Mucosa of descending colon (tissue), 3 donors: ENCODE measurements at regions not wholly inside any gene's neighbourhood (a gene's known extent, or its start where the extent isn't known, plus 50 kb on each side); places are given as distances from the start of the nearest gene placed in this dataset.

Source experiments
- ATAC-seq: fragments of 200-7000 bp; cut with Tn5 transposase; one replicate; pipeline ENCODE4 v1.9.1; 2020; ENCODE audit warnings: mild to moderate bottlenecking, moderate library complexity
- DNase-seq, 3 donors: peaks; one replicate each; pipeline ENCODE4 v3.0.0-alpha.2; 2020
- H3K36me3 ChIP-seq: fragments of 200-600 bp; one replicate; pipeline ENCODE4 v1.8.0; 2021; ENCODE audit warnings: low read depth, mild to moderate bottlenecking
- H3K4me1 ChIP-seq: fragments of 200-600 bp; one replicate; pipeline ENCODE4 v1.8.0; 2021; ENCODE audit warnings: low read depth, mild to moderate bottlenecking
- H3K4me3 ChIP-seq: fragments of 200-600 bp; one replicate; pipeline ENCODE4 v1.8.0; 2021; ENCODE audit warnings: mild to moderate bottlenecking
- H3K9me3 ChIP-seq: fragments of 200-600 bp; one replicate; pipeline ENCODE4 v1.8.0; 2021; ENCODE audit warnings: mild to moderate bottlenecking
- intact Hi-C, 2 donors: fragments of 100-400 bp; cut with DNase I in 1 of 2; cut with micrococcal nuclease in 1 of 2; formaldehyde crosslinking; loops; one replicate each; pipeline versions ENCODE4 v1.11.0 to v1.11.1; 2022; cut with DNase I, micrococcal nuclease
- TF ChIP-seq, protein P1 (sequence below): fragments of 200-600 bp; IDR thresholded peaks from one replicate; pipeline ENCODE4 v1.8.0; 2022; ENCODE audit warnings: antibody characterized with exemption, mild to moderate bottlenecking
- donor health status: DM: no; HTN: no; CAD: no; lungs with moderate emphysema.
- donor health status: DM: no; HTN: no; CAD: no.
- donor health status: DM: no; HTN: yes; CAD: no.

DNA sequence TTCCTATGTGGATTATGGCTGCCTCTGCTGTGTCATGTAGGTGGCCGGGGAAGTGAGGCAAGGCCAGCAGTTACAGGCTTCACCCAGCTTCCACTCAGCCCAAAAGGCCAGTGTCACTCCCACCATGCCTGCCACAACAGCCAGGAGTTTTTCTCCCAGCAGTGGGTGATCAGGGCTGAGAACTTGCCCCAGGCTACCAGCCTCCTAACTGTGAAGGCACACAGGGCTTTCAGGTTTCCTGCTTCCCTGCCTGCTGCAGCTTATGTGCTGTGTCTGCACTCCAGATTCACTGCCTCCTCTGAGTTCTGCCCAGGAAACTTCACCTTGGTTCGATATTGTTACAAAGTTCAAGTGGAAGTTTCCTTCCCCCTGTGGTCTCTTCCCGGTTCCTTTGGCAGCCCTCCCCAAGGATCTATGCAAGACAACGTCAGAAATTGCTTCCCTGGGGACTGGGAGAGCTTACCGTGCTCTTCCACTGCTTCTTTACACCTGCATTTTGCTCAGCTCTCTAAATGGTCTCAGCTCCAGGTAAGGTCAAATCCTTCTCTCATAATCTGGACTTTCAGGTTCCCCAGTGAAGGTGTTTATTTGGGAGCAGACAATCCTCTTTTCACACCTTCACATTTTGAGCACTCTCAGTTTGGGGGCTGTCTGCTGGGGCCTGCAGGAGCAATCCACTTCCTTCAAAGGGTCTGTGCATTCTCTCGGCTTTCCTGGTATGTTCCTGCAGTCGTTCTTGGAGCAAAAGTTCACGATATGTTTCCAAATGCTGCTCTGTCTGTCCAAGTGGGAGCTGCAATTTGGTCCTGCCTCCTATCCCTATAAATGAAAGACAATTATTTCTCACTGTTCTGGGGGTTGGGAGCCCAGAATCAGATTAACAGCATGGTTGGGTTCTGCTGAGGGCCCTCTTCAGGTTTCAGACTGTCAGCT is 1730.1 kb upstream of the PRR20A start:
- intact Hi-C loops: no loop called here
- TF ChIP-seq, protein P1, sequence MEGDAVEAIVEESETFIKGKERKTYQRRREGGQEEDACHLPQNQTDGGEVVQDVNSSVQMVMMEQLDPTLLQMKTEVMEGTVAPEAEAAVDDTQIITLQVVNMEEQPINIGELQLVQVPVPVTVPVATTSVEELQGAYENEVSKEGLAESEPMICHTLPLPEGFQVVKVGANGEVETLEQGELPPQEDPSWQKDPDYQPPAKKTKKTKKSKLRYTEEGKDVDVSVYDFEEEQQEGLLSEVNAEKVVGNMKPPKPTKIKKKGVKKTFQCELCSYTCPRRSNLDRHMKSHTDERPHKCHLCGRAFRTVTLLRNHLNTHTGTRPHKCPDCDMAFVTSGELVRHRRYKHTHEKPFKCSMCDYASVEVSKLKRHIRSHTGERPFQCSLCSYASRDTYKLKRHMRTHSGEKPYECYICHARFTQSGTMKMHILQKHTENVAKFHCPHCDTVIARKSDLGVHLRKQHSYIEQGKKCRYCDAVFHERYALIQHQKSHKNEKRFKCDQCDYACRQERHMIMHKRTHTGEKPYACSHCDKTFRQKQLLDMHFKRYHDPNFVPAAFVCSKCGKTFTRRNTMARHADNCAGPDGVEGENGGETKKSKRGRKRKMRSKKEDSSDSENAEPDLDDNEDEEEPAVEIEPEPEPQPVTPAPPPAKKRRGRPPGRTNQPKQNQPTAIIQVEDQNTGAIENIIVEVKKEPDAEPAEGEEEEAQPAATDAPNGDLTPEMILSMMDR: no peak
- no peak for ATAC-seq

DNA sequence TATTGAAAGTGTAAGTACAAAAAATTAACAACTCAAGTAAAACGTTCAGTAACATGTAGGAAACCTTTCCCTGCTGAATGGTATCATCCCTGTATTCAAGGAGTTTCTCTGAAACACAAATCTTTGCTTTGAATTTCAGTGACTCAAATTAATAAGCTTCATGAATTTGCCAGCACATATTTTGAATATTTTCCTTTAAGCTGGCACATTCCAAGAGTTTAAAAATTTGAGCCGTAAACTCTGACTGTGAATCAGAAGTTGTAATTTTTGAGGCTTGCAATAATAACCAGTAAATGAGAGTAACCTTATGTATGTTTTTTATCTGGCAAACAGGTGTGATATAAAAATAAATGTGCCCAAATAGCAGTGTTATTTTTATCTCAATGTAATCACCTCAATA is 1722.6 kb upstream of the PRR20A start:
- peaks cover 13% of the 10 kb centered on the region for H3K9me3 ChIP-seq
- no peaks in the 10 kb centered on the region for H3K36me3 ChIP-seq
- TF ChIP-seq, protein P1: no peak
- H3K4me3 ChIP-seq: no peak overlapping the region
- ATAC-seq (no peak), DNase-seq (no peak)
- no peaks in the 10 kb centered on the region for H3K4me1 ChIP-seq
- intact Hi-C loops: no loop called here

More for the DNA sequence above, 1730.1 kb upstream of the PRR20A start:
- peaks cover 37% of the 10 kb centered on the region for H3K9me3 ChIP-seq
- no peak for DNase-seq
- H3K4me3 ChIP-seq: no peak overlapping the region
- no peaks in the 10 kb centered on the region for H3K4me1 ChIP-seq
- no peaks in the 10 kb centered on the region for H3K36me3 ChIP-seq

DNA sequence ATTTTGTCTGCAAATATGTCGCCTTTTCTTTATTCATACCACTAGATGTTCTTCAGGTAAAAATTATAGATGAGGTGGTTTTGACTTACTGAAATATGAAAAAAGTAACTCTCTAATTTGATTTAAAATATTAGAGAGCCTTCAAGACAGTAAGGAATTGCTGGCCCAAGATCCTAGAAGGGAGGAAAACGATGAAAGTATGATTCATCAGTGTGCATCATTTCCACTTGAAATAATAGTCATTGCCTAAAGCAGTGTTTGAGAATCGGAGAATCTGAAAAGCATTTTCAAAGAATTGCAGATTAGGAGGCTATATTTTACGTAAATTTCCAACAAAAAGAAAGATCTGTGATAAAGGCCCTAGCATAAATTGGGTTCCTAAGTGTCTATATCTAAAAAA is 1707.9 kb upstream of the PRR20A start:
- Histone ChIP-seq H3K9me3 (peaks cover 23% of the 10 kb centered on the region), H3K4me1 (no peaks in the 10 kb centered on the region), H3K4me3 (no peak overlapping the region), H3K36me3 (no peaks in the 10 kb centered on the region)
- no peak for DNase-seq
- TF ChIP-seq, protein P1: no peak
- intact Hi-C loops: no loop called here
- no peak for ATAC-seq

DNA sequence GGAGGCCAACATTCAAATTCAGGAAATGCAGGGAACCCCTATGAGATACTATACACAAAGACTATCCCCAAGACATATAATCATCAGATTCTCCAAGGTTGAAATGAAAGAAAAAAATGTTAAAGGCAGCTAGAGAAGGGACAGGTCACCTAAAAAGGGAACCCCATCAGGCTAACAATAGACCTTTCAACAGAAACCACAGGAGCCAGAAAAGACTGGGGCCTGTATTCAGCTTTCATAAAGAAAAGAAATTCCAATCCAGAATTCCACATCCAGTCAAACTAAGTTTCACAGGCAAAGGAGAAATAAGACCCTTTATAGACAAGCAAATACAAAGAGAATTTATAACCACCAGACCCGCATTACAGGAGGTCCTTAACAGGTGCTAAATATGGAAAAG is 1703.6 kb upstream of the PRR20A start:
- no peak overlapping the region for H3K4me3 ChIP-seq
- TF ChIP-seq, protein P1: no peak
- H3K36me3 ChIP-seq: no peaks in the 10 kb centered on the region
- no peaks in the 10 kb centered on the region for H3K4me1 ChIP-seq
- peaks cover 26% of the 10 kb centered on the region for H3K9me3 ChIP-seq
- no peak for DNase-seq
- no peak for ATAC-seq
- intact Hi-C loops: no loop called here

DNA sequence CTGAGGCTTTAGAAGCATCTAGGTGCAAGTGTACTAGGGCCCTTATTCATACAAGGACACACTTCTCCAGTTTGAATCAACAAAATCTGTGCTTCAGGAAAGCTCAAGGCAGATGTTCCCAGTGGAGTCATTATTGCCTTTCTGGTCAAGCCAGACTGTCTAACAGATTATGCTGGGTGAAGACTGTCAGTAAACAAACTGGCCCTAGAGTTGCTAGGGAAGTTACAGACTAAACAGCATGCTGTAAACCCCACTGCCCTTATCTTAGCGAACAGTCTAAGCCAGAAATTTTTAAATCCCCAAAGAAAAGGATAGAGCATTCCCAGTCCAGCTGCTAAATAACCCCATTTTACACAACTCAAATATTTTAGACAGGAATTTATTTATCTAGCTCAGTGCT is 1701.3 kb upstream of the PRR20A start:
- intact Hi-C loops: no loop called here
- TF ChIP-seq, protein P1: no peak
- no peak overlapping the region for H3K4me3 ChIP-seq
- peaks cover 24% of the 10 kb centered on the region for H3K9me3 ChIP-seq
- DNase-seq (no peak), ATAC-seq (no peak)
- no peaks in the 10 kb centered on the region for H3K4me1 ChIP-seq
- no peaks in the 10 kb centered on the region for H3K36me3 ChIP-seq
